ENCODE measurements at regions not wholly inside any gene's neighbourhood (a gene's known extent, or its start where the extent isn't known, plus 50 kb on each side); places are given as distances from the start of the nearest gene placed in this dataset.

DNA sequence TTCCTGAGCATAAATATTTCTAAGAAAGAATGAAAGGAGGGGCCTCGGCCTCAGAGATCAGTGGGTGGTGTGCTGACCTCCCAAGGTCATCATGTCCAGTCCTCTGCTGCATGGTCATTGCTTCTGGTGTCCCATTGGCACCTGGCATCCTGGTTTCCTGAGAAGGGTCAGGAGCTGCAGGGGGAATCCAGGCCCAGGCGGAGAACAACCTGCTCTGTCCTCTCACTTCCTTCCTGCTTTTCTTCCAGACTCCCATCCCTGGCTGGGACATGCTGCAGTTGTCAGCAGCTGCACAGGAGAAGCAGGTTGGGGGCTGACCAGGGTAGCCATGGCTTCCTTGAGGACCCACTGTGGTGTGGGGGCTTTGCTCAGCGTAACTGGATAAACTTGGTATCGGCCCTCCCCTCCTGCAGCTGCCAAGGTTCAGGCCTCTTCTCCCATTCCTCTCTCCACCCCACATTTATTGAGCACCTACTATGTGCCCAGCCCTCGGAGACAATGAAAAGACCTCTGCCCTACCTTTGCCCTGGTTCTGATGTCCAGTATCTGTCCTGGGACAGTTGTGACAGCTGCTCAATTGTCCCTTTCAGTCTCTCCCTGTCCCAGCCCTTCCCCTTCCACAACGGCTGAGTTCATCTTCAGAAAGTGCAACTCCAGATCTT lies 155.2 kb downstream of the CEBPB start:
- TF ChIP-seq, protein P1, sequence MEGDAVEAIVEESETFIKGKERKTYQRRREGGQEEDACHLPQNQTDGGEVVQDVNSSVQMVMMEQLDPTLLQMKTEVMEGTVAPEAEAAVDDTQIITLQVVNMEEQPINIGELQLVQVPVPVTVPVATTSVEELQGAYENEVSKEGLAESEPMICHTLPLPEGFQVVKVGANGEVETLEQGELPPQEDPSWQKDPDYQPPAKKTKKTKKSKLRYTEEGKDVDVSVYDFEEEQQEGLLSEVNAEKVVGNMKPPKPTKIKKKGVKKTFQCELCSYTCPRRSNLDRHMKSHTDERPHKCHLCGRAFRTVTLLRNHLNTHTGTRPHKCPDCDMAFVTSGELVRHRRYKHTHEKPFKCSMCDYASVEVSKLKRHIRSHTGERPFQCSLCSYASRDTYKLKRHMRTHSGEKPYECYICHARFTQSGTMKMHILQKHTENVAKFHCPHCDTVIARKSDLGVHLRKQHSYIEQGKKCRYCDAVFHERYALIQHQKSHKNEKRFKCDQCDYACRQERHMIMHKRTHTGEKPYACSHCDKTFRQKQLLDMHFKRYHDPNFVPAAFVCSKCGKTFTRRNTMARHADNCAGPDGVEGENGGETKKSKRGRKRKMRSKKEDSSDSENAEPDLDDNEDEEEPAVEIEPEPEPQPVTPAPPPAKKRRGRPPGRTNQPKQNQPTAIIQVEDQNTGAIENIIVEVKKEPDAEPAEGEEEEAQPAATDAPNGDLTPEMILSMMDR (IDR thresholded peaks at IDR 0.05; ENCODE audit: low read depth, low read length), result no peak
- no peak for TF ChIP-seq EZH2phosphoT487 (IDR thresholded peaks at IDR 0.05; ENCODE audit: low read depth)
